ENCODE measurements at regions not wholly inside any gene's neighbourhood (a gene's known extent, or its start where the extent isn't known, plus 50 kb on each side); places are given as distances from the start of the nearest gene placed in this dataset.

- TF ChIP-seq CTCF (conservative IDR thresholded peaks at IDR 0.05): no peak
- TF ChIP-seq ZFX (IDR thresholded peaks at IDR 0.05): no peak
Measured at GRCh38 chr4:106816496-106816895, 219.6 kb downstream of the DKK2 start.
